ENCODE measurements at regions not wholly inside any gene's neighbourhood (a gene's known extent, or its start where the extent isn't known, plus 50 kb on each side); places are given as distances from the start of the nearest gene placed in this dataset.

GRCh38 chr15:38174691-38175090 lies 77.9 kb upstream of the SPRED1 start:
- H3K4me3 ChIP-seq (replicated peaks; ENCODE audit: low read depth, low read length) = no peak overlapping the region
- TF ChIP-seq CTCF (IDR thresholded peaks at IDR 0.05; ENCODE audit: low read depth, low read length, missing control alignments) = no peak

GRCh38 chr15:38176155-38176554 lies 76.5 kb upstream of the SPRED1 start:
- no peak overlapping the region for H3K4me3 ChIP-seq (replicated peaks; ENCODE audit: low read depth, low read length)
- TF ChIP-seq CTCF (IDR thresholded peaks at IDR 0.05; ENCODE audit: low read depth, low read length, missing control alignments) = no peak
- no peak for DNase-seq (ENCODE audit: extremely low read depth, low read depth)

More at GRCh38 chr15:38174691-38175090, 77.9 kb upstream of the SPRED1 start:
- DNase-seq (ENCODE audit: extremely low read depth, low read depth) = no peak

GRCh38 chr15:38176691-38177090 lies 75.9 kb upstream of the SPRED1 start:
- no peak overlapping the region for H3K4me3 ChIP-seq (replicated peaks; ENCODE audit: low read depth, low read length)
- TF ChIP-seq CTCF (IDR thresholded peaks at IDR 0.05; ENCODE audit: low read depth, low read length, missing control alignments) = no peak
- no peak for DNase-seq (ENCODE audit: extremely low read depth, low read depth)

GRCh38 chr15:38182900-38183299 lies 69.7 kb upstream of the SPRED1 start:
- DNase-seq (ENCODE audit: extremely low read depth, low read depth) = no peak
- no peak for TF ChIP-seq CTCF (IDR thresholded peaks at IDR 0.05; ENCODE audit: low read depth, low read length, missing control alignments)
- H3K4me3 ChIP-seq (replicated peaks; ENCODE audit: low read depth, low read length) = no peak overlapping the region

GRCh38 chr15:38186507-38186906 lies 66.1 kb upstream of the SPRED1 start:
- DNase-seq (ENCODE audit: extremely low read depth, low read depth) = no peak
- no peak overlapping the region for H3K4me3 ChIP-seq (replicated peaks; ENCODE audit: low read depth, low read length)
- no peak for TF ChIP-seq CTCF (IDR thresholded peaks at IDR 0.05; ENCODE audit: low read depth, low read length, missing control alignments)

- no peak overlapping the region for H3K4me3 ChIP-seq (replicated peaks; ENCODE audit: low read depth, low read length)
- no peak for DNase-seq (ENCODE audit: extremely low read depth, low read depth)
- TF ChIP-seq CTCF (IDR thresholded peaks at IDR 0.05; ENCODE audit: low read depth, low read length, missing control alignments) = no peak
These were observed 64.9 kb upstream of the SPRED1 start for GRCh38 chr15:38187630-38188313.
